Neural cell (in vitro differentiated cells): ENCODE measurements at regions not wholly inside any gene's neighbourhood (a gene's known extent, or its start where the extent isn't known, plus 50 kb on each side); places are given as distances from the start of the nearest gene placed in this dataset.

ENCODE experiments used
- H2AFZ ChIP-seq: fragments of 200-600, 300-800 bp; sonication (generic), shearing (Covaris generic); 2 replicates; pipeline ENCODE4 v1.6.0; 2014; ENCODE audit warnings: low read depth, mild to moderate bottlenecking, antibody characterized with exemption, low read length, moderate library complexity
- H3F3A ChIP-seq: fragments of 200-600 bp; shearing (Covaris generic); 2 replicates; pipeline ENCODE4 v1.6.1; 2016; ENCODE audit warnings: mild to moderate bottlenecking, moderate library complexity, mixed read lengths, antibody characterized with exemption, low read length; ENCODE audit not compliant: insufficient read depth, poor library complexity, severe bottlenecking
- H3K27ac ChIP-seq: fragments of 200-600, 300-800 bp; sonication (generic), shearing (Covaris generic); 2 replicates; pipeline ENCODE4 v1.5.1; 2014; ENCODE audit warnings: mild to moderate bottlenecking, low read length, moderate library complexity
- H3K27me3 ChIP-seq: fragments of 300-800, 200-600 bp; sonication (generic), shearing (Covaris generic); 2 replicates; pipeline ENCODE4 v1.6.0; 2014; ENCODE audit warnings: mild to moderate bottlenecking, low read depth, low read length, moderate library complexity; ENCODE audit not compliant: insufficient read depth
- H3K36me3 ChIP-seq: fragments of 300-800, 200-600 bp; sonication (generic), shearing (Covaris generic); 2 replicates; pipeline ENCODE4 v1.5.1; 2014; ENCODE audit warnings: mild to moderate bottlenecking, antibody characterized with exemption, low read length, moderate library complexity; ENCODE audit not compliant: insufficient read depth
- H3K4me2 ChIP-seq: fragments of 300-800, 200-600 bp; sonication (generic), shearing (Covaris generic); 2 replicates; pipeline ENCODE4 v1.6.0; 2014; ENCODE audit warnings: mild to moderate bottlenecking, low read length
- H3K4me3 ChIP-seq: fragments of 300-800, 200-600 bp; sonication (generic), shearing (Covaris generic); 2 replicates; pipeline ENCODE4 v1.5.1; 2014; ENCODE audit warnings: mild to moderate bottlenecking, low read length, moderate library complexity
- H3K79me2 ChIP-seq: fragments of 200-600 bp; shearing (Covaris generic); replicated peaks from 2 replicates; pipeline ENCODE4 v1.6.0; 2014; ENCODE audit warnings: mild to moderate bottlenecking, low read length, moderate library complexity; ENCODE audit not compliant: insufficient read depth
- H3K9ac ChIP-seq: fragments of 300-800, 200-600 bp; sonication (generic), shearing (Covaris generic); 2 replicates; pipeline ENCODE4 v1.6.1; 2016; ENCODE audit warnings: mild to moderate bottlenecking, low read length, mixed read lengths
- H3K9me2 ChIP-seq: fragments of 200-600 bp; shearing (Covaris generic); 2 replicates; pipeline ENCODE4 v1.6.1; 2016; ENCODE audit warnings: mild to moderate bottlenecking, low read length, mixed read lengths; ENCODE audit not compliant: insufficient read depth
- H3K9me3 ChIP-seq: fragments of 200-600, 300-800 bp; sonication (generic), shearing (Covaris generic); 2 replicates; pipeline ENCODE4 v1.6.1; 2016; ENCODE audit warnings: mild to moderate bottlenecking, mixed run types, low read length, moderate library complexity, mixed read lengths
- H4K20me1 ChIP-seq: fragments of 200-600 bp; shearing (Covaris generic); 2 replicates; pipeline ENCODE4 v1.6.1; 2016; ENCODE audit warnings: mild to moderate bottlenecking, mixed run types; ENCODE audit not compliant: insufficient read depth
- CTCF ChIP-seq: fragments of 450-650 bp; IDR thresholded peaks from 2 replicates; pipeline ENCODE4 v1.5.1; 2014; ENCODE audit warnings: antibody characterized with exemption, mild to moderate bottlenecking, moderate library complexity; ENCODE audit not compliant: poor library complexity, severe bottlenecking
- EP300 ChIP-seq: fragments of 450-650 bp; conservative IDR thresholded peaks from 2 replicates; pipeline ENCODE4 v1.6.1; 2014; ENCODE audit warnings: antibody characterized with exemption, mild to moderate bottlenecking, moderate library complexity; ENCODE audit not compliant: poor library complexity, severe bottlenecking
- EZH2 ChIP-seq: fragments of 200-600, 300-800 bp; shearing (Covaris generic), sonication (generic); IDR thresholded peaks from 2 replicates; pipeline ENCODE4 v1.6.1; 2014; ENCODE audit warnings: antibody characterized with exemption, low read length, borderline replicate concordance, mild to moderate bottlenecking; ENCODE audit not compliant: insufficient read depth, poor library complexity, severe bottlenecking
- MXI1 ChIP-seq: fragments of 450-650 bp; conservative IDR thresholded peaks from 2 replicates; pipeline ENCODE4 v1.6.1; 2014; ENCODE audit warnings: antibody characterized with exemption, mild to moderate bottlenecking; ENCODE audit not compliant: poor library complexity, severe bottlenecking
- POLR2AphosphoS5 ChIP-seq: IDR thresholded peaks from 2 replicates; pipeline ENCODE4 v1.6.1; 2012
- RAD21 ChIP-seq: fragments of 450-650 bp; conservative IDR thresholded peaks from 2 replicates; pipeline ENCODE4 v1.6.1; 2014; ENCODE audit warnings: antibody characterized with exemption, mild to moderate bottlenecking, moderate library complexity
- REST ChIP-seq: IDR thresholded peaks from 2 replicates; pipeline ENCODE4 v1.6.1; 2012; ENCODE audit warnings: borderline replicate concordance
- SMC3 ChIP-seq: fragments of 450-650 bp; conservative IDR thresholded peaks from 2 replicates; pipeline ENCODE4 v1.6.1; 2014; ENCODE audit warnings: antibody characterized with exemption, mild to moderate bottlenecking, moderate library complexity; ENCODE audit not compliant: poor library complexity
- TAF1 ChIP-seq: IDR thresholded peaks from 2 replicates; pipeline ENCODE4 v1.6.1; 2012; ENCODE audit warnings: low read depth

GRCh38 chr10:70990681-70991080 lies 102.3 kb upstream of the PCBD1 start:
- Histone ChIP-seq H3K4me2 (no peak overlapping the region), H3K4me3 (no peak overlapping the region), H4K20me1 (no peaks in the 10 kb centered on the region), H3F3A (no peaks in the 10 kb centered on the region), H3K9me2 (no peaks in the 10 kb centered on the region), H3K9me3 (no peaks in the 10 kb centered on the region), H3K9ac (no peak overlapping the region), H3K27ac (no peak overlapping the region), H3K79me2 (no peaks in the 10 kb centered on the region), H3K27me3 (no peaks in the 10 kb centered on the region), H2AFZ (no peak overlapping the region), H3K36me3 (no peaks in the 10 kb centered on the region)
- TF ChIP-seq MXI1 (no peak), REST (no peak), POLR2AphosphoS5 (no peak), EP300 (no peak), EZH2 (no peak), CTCF (no peak), SMC3 (no peak), RAD21 (no peak), TAF1 (no peak)

GRCh38 chr10:70991140-70992124 lies 103.1 kb upstream of the PCBD1 start:
- Histone ChIP-seq H3K36me3 (no peaks in the 10 kb centered on the region), H3K27ac (no peak overlapping the region), H3K79me2 (no peaks in the 10 kb centered on the region), H3K9ac (no peak overlapping the region), H3K4me3 (no peak overlapping the region), H3K27me3 (no peaks in the 10 kb centered on the region), H3F3A (no peaks in the 10 kb centered on the region), H4K20me1 (no peaks in the 10 kb centered on the region), H3K4me2 (no peak overlapping the region), H3K9me3 (no peaks in the 10 kb centered on the region), H3K9me2 (no peaks in the 10 kb centered on the region), H2AFZ (no peak overlapping the region)
- TF ChIP-seq MXI1 (no peak), TAF1 (no peak), POLR2AphosphoS5 (no peak), RAD21 (no peak), CTCF (no peak), EP300 (no peak), EZH2 (no peak), REST (no peak), SMC3 (no peak)
